CD4-positive, alpha-beta T cell treated with Interleukin-12 subunit alpha and Interleukin-12 subunit beta, for 1 hour (primary cell): ENCODE measurements at regions not wholly inside any gene's neighbourhood (a gene's known extent, or its start where the extent isn't known, plus 50 kb on each side); places are given as distances from the start of the nearest gene placed in this dataset.
A peak's percentile ranks its signal among the peaks of the same experiment; 100 is the strongest.
"Not testable (repeated sequence)": the region's sequence is repeated elsewhere in the genome, so short reads cannot be mapped to it uniquely, and the experiment has no call there.

ENCODE experiments used
- DNase-seq: peaks from one replicate; pipeline ENCODE4 v3.0.0-alpha.2; 2020

- no peak for DNase-seq
These were observed 380.4 kb downstream of the TNS1 start for GRCh38 chr2:217622205-217623060.

DNA sequence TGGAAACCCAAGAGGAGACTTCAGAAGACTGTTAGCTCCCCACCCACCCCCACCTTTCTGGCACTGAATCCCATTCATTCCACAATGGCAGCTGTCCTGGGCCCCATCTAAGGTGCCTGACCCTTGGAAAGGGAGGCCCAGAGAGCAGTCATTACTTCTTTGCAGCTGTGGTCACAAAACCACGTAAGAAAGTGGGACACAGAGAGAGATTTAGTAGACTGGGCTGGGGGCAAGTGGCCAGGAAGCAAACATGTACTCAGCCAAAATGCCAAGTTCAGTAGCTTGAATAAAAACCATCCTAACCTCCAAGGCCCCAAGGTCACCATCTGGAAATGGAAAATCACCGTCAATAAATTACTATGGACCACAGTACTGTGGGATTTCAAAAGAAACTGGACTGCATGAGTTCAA lies 381.4 kb downstream of the TNS1 start:
- DNase-seq = no peak

DNA sequence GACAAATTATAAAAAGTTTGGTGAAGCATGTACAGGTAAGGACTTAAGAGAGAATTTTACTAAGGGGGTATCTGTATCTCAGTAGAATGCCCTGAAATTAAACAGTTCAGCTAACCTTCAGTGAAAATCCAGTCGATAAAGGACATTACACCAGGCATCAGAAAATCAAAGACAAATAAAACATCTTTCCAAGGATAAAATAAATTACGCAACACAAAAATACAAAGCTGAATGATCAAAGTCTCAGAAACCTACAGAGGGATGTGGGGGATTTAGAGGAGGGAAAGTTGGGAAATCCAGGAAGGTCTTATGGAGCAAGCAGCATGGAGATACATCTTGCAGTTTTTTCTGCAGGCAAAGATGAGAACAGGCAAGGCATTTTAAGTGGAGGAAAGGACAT lies 384.1 kb downstream of the TNS1 start:
- no peak for DNase-seq

DNA sequence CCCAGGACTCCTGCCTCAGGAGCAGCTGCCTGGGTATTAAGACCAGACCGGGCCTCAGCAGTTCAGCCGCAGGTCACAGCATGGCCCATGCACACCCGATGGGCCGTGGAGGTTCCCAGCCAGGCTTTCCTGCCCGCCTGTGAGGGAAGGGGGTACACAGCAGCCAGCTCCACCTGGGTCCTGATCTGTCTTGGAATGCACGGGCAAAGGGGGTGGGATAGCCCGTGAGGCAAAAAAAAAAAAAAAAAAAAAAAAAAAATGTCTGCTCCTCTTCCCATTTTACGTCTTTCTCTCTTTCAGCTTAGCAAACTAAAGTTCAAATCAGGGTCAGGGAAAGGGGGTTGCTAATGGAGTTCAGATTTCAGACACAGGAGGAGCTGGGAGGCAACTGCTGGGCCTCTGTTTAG lies 385.2 kb downstream of the TNS1 start:
- DNase-seq = no peak

- DNase-seq = no peak
These were observed 385.9 kb downstream of the TNS1 start for GRCh38 chr2:217616936-217617335.

DNA sequence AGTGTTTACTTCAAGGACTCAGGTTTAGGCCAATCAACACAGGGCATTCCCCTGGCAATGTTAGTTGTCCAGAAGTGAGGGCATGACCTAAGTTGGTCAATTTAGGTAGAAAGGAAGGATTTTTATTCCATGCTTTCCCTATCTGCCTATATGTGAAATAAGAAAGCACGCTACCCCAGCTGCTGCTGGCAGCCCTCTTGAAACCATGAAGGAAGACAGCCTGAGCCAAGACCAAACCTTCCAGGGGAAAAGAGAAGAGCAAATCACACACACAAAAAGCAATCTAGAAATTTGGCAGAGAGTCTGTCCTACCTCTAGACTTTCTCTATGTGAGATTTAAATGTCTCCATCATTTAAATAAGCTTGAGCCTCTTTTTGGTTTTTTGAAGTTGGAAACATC lies 387.6 kb downstream of the TNS1 start:
- DNase-seq = no peak

- DNase-seq = no peak
These were observed 388.3 kb downstream of the TNS1 start for GRCh38 chr2:217614498-217614897.

GRCh38 chr2:217614096-217614495 lies 388.7 kb downstream of the TNS1 start:
- no peak for DNase-seq

GRCh38 chr2:217612920-217613319 lies 389.9 kb downstream of the TNS1 start:
- no peak for DNase-seq

DNA sequence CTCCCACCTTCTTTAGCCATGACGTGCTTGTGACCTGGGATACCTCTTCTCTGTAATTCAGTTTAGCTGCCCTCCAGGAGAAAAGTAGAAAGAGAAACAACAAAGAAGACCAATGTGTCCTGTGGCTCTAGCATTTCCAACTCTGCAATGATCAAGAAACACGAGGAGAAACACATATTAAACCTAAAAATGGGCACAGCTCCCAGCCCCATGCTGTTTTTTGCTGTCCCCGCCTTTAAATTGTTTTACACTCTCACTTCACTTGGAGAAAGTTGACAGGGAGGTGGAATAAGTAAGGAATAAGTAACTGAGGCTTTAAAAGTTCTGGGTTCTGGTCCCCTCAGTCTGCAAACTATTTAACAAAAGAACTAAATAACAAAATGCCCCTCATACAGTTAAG lies 390.6 kb downstream of the TNS1 start:
- DNase-seq = no peak

GRCh38 chr2:217611626-217612127 lies 391.1 kb downstream of the TNS1 start:
- DNase-seq = no peak

DNA sequence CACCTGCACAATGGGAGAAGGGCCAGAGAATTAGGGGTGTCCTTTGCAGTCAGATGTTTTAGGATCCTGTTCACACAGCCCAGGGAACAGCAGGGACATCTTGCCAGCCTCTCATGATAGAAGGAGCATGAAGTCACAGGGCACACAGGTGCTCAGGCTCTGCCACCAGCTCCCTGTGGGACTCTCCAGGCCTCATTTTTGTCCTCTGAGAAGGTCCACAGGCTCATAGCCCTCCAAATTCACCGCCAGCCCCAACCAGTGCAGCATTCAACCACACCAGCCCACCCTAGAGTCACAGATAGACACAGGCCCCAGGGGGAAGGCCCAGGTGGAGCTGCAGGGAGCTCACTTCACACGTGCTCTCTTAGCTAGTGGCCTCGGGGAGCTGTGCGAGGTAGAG lies 391.7 kb downstream of the TNS1 start:
- DNase-seq = no peak

GRCh38 chr2:217610401-217610814 lies 392.4 kb downstream of the TNS1 start:
- peak; percentile 40 for DNase-seq

- DNase-seq = no peak
These were observed 392.8 kb downstream of the TNS1 start for GRCh38 chr2:217609952-217610351.

- DNase-seq = no peak
These were observed 396.5 kb downstream of the TNS1 start for GRCh38 chr2:217606296-217606695.

- DNase-seq = no peak
These were observed 398.1 kb downstream of the TNS1 start for GRCh38 chr2:217604527-217605194.

GRCh38 chr2:217601601-217602000 lies 401.2 kb downstream of the TNS1 start:
- no peak for DNase-seq

DNA sequence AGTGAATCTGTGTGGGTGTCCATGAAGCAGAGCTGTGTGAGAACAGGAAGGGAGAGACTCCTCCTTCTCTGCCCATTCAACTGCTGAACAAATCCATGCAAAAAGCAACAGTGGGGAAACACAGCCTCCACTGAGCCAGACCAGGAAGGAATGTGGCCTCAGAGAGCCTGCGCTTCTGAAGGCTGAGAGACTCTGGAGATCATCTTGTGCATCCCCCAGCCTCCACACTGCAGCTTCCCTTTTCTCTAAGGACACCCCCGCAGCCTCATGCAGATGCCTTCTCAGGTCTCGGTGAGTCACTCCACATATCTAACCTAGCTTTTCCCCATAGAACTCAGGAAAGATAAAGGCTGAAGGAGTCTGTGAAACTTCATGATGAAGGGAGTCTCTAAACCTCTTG lies 402.9 kb downstream of the TNS1 start:
- no peak for DNase-seq

DNA sequence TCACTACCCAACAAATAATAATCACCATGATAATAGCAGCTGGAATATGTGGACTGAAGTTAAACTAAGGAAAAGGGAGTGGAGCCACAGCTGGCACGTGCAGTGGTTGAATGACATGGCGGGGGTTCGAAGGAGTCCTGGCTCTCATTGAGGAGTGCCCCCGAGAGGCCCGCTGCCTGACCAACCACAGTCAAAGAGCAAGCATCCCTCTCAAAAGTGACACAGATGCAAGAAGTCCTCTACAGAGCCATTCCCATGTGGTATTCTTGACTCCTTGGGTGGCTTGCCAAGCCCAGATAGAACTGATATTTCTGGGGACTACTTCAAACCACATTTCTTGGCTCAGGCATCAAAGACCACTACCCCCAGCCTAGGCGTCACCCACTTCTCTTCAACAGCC lies 405.1 kb downstream of the TNS1 start:
- no peak for DNase-seq

- no peak for DNase-seq
These were observed 405.6 kb downstream of the TNS1 start for GRCh38 chr2:217597145-217597544.

DNA sequence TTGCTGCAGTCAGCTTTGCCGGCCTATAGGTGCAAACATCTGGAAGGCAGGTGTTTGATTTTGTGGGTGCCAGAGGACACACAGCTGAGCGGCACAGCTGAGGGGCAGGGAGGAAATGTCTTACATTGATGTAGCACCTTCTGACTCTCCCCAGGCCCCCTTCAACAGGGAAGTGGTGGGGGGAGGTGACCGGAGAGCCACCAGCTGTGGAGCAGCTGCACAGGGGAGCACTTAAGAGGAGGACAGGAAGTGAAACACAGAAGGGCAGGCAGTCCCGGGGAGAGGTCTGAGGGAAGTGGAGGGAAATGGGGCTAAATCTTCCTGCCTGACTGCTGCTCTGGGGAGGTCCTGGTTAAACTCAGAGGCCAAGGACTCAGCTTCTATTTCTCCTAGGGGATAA lies 409.1 kb downstream of the TNS1 start:
- DNase-seq = no peak

- DNase-seq = no peak
These were observed 414.5 kb downstream of the TNS1 start for GRCh38 chr2:217588266-217588665.

DNA sequence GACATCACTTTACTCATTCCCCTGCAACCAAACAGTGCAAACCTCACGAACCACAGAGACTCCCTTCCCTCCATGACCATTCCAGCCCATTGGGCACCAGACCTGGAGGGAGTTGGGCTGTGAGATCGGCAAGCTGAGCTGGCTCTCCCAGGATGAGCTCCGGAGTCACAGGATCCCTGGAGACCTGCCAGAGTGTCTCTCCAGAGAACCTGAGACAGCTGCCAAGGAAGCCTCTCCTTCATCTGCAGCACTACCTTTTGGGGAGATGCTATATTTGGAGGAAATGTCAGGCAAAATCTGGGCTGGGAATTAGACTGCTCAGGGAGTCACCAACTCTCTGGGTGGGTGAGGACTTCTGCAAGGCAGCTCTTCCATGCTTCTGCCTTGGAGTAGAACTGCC lies 417.4 kb downstream of the TNS1 start:
- no peak for DNase-seq

- not testable (repeated sequence) for DNase-seq
These were observed 422.4 kb downstream of the TNS1 start for GRCh38 chr2:217580407-217580806.
